M059J (cell line): ENCODE measurements at regions not wholly inside any gene's neighbourhood (a gene's known extent, or its start where the extent isn't known, plus 50 kb on each side); places are given as distances from the start of the nearest gene placed in this dataset.

ENCODE experiments used
- DNase-seq: peaks from one replicate; pipeline ENCODE4 v3.0.0-alpha.2; 2012; ENCODE audit warnings: low read depth

DNA sequence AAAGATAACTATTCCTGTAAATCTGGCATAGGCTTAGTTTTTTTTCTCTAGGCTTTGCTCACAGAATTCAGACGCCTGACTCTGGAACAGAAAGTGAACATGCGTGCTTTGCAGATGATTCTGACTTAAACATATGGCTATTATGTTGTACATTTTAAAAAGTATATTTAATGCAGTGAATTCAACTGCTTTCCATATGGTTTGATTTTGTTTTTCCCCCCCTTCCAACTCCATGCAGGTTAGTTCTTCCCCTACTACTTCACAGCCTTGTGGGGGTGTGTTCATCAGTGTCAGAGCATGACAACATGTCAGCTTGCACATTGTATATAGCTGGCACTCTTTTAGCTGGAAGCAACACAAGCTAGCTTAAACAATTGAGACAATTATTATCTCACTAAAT is 226.8 kb downstream of the TMEM167A start:
- DNase-seq, result no peak

DNA sequence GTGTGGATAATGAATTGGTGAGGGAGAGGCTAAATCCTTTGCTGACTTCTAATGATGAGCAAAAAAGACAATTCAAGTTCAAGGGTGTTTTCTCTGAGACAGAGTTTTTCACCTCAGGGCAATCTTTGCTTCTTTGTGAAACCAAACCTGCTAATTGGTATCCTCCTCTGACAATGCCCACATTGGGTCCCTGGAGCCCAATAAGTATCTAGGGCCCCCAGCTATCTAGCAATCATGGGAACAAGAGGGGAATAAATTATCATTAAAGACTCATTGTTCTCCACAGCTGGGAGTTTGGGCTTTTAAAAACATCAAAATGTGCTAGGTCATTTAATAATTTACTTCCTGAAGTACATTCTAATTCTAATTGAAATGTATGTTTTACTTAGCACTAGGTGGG is 227.3 kb downstream of the TMEM167A start:
- DNase-seq, result no peak

DNA sequence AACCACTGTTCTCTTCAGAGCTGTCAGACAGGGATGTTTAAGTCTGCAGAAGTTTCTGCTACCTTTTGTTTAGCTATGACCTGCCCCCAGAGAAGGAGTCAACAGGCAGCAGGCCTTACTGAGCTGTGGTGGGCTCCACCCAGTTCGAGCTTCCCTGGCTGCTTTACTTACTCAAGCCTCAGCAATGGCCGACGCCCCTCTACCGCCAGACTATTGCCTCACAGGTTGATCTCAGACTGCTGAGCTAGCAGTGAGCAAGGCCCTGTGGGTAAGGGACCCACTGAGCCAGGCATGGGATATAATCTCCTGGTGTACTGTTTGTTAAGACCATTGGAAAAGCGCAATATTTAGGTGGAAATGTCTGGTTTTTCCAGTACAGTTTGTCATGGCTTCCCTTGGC is 229.6 kb downstream of the TMEM167A start:
- no peak for DNase-seq

DNA sequence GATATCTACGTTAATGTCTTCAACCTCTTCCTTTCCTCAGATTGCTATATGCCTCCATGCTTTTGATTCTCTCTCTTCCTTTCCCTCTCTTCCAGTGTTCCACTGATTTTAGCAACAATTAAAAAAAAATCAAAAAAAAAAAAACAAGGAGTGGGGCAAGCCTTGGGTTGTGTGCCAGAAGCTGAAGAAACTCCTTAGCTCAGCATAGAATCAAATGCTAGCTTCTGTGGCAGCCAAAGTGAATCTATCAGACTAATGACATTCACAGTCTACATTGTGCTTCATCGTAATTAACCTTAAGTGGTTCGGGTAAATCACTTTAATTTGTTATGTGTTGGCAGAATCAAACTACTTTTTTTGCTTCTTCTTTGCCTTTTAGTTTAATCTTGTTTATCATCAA is 237.3 kb downstream of the TMEM167A start:
- no peak for DNase-seq

DNA sequence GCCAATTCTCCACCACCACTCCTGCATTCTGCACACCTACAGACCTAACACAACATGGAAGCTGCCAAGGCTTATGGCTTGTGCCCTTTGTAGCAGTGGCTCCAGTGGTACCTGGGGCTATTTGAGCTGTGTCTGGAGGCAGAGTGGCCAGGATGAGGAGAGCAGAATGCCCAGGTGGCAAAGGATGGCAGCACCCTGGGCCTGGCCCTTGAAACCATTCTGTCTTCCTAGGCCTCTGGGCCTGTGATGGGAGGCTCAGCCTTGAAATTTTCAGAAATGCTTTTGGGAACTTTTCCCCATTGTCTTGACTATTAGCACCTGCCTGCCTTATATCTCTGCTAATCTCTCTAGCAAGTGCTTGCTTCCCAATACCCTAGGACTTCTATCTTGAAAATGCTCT is 241.7 kb downstream of the TMEM167A start:
- DNase-seq, result no peak

DNA sequence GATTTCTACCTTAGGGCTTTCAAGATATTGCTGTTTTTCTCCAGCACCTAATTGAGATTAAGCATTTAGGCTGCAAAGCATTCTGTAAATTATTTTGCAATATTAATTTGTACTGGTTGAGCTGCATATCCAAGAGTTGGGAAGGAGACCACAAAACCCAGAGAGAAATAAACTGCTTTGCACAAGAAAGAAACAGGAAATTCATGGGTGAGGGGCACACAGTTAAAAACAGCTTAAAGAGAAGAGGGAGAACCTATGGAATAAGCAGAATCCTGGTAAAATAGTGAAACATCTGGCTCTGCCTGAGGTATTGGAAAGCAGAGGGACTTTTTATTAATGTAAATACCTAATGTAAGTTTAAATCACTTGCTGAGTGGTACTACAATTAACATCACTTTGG is 243.0 kb downstream of the TMEM167A start:
- no peak for DNase-seq

DNA sequence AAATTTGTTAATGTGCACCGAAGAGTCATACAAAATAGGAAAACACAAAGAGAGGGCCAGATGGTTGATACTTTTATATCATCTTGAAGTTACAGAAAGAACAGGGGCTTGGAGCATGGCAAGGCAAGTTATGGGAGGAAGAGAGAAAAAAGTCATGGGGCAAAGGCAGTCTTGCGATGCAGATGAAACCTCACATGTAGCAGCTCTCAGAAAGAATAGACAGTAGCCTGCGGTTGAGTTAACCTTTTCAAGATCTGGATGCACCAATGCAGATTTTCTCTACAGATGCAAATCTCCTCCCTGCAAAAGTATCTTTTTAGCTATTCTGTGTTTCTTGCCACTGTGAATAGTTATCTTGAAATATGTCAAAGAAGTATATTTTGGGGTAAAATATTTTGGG is 243.9 kb downstream of the TMEM167A start:
- DNase-seq, result no peak

DNA sequence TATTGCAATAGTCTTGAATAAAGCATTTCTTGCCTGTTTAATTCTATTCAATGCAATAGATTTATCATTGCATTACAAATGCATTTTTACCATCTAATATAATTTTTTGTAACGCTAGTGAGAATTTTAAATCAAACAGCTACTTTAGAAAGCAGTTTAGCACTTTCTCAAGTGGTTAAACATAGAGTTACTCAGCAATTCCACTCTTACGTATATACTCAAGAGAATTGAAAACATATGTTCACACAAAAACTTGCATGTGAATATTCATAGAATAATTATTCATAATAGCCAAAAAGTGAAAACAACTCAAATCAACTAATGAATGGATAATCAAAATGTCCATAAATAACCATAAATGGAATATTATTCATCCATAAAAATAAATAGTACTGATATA is 244.7 kb downstream of the TMEM167A start:
- DNase-seq, result no peak

DNA sequence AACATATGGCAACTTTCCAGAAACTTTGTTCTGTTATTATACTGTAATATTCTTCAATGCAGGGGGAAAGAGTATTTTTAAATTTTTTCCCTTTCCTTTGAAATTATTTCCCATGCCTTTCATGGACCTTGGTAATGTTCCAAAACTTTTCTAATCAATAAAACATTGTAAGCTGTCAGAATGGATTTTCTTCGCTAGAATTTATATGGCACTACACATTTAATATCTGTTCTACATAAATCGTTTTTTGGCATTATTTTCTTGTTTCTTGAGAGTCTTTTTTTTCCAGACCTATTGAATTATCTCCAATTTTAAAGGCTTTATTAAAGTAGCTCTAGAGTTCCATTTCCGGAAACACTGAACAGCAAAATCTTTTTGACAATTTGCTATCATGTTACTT is 249.0 kb downstream of the TMEM167A start:
- no peak for DNase-seq

DNA sequence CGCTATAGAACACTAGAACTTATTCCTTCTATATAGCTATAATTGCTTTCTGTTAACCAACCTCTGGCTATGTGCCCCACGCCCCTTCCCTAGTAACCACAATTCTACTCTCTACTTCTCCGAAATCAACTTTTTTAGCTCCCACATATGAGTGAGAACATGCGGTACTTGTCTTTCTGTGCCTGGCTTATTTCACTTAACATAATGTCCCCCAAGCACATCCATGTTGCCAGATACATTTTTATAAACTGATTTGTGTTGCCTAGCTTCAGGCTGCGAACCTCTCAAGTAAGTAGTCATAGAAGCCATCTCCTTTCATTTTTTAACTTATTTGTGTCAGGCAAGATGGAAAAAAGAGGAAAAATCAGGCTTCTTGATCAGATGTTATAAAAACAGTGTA is 249.5 kb downstream of the TMEM167A start:
- no peak for DNase-seq

DNA sequence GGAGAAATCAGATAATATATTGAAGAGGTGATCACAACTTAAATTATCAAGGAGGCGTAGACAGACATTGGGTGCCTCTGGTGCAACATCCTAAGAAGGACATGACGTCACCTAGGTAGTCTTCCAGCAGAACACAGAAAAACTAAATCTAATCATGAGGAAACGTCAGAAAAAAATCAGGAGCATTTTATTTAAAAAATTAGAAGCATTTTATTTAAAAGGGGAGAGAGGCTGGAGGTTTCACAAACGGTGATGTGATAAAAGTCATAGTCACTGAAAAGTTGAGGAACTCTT is 254.6 kb downstream of the TMEM167A start:
- no peak for DNase-seq

DNA sequence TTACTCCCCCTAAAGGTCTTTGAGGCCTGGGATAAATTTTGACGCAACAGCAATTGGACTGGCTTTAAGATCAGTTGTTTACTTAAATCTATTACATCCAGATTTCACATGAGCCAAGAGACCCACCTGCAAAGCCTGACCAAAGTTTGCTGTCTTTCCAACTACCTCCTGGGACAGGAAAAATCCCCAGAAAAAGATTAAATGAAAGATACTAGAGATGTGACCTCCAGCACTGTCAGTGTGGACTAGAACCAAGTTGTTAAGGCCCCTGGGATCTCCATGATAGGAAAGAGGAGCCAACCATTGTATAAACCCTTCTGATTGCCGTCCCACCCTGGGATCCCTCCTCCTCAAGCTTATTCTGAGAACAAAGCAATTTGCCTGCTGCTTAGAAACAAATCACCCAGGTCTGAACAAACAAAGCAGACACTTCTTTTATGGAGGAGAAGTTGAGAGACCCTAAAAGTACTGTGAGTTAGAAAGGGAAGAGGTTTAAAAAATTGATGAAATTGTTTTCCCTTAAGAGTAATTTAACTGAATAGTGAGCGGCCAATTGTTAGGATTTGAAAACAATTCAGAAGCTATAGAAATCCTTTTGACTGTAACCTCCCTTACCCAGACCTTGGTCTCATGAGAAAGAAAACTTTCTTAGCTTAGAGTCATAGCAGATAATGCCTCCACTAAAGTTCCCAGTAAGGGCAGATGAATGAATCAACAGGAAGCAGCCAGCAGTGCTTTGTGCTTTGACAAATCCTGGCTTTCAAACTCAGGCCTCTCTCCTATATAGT is 255.2 kb downstream of the TMEM167A start:
- DNase-seq, result no peak

DNA sequence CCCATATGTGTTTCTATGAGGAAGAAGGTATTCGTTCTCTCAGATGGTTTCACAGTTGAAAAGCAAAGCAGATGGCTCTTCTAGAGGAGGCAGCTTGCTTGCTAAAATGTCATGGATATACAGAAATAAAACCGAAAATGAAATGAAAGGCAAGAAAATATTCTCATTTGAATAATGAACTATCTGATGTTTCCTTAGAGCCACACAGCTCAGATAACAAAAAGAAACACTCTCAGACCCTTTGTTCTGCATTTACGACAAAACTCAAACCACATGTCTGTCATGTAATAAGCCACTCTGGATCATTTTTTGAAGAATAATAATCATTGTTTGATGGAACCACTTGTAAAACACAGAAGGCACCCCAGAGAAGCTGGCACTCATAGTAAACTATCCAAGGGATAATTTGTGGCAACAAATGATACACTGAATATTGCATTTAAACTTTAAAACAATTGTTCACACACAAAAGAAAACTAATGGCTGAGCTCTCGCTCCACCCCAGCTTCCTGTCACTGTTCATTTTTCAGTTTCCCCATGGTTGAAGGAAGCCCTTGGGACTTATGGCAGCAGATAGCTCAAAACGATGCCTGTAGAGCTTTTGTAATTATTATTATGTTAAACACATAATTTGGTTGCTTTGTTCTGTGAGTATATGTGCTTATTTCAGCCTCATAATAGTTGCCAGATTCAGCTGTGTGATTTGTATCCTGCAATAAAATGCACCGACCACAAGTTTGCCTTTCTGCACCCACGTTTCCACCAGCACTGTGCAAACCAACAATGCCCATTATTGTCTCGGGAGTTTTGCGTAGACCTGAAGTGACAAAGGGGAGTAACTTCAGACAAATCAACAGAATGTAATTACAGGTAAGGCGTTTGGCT is 256.0 kb downstream of the TMEM167A start:
- DNase-seq, result no peak

DNA sequence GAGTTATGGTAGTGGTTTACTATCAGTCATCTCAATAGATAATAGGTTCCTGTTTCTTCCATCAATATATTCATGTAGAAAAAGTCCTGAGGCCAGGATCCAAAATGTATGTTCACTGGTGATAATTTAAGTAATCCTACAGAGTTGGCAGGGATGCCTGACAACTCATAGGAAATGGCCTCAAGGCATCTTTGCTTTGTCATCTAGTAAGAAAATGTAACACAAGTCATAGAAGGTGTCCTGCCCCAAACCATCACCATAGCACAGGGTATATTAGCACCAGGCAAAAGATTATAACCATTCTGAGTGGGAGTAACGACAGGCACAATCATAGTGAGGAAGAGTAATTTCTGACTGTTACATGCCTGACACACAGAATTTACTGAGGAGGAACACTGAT is 257.0 kb downstream of the TMEM167A start:
- peak; percentile 36 for DNase-seq

DNA sequence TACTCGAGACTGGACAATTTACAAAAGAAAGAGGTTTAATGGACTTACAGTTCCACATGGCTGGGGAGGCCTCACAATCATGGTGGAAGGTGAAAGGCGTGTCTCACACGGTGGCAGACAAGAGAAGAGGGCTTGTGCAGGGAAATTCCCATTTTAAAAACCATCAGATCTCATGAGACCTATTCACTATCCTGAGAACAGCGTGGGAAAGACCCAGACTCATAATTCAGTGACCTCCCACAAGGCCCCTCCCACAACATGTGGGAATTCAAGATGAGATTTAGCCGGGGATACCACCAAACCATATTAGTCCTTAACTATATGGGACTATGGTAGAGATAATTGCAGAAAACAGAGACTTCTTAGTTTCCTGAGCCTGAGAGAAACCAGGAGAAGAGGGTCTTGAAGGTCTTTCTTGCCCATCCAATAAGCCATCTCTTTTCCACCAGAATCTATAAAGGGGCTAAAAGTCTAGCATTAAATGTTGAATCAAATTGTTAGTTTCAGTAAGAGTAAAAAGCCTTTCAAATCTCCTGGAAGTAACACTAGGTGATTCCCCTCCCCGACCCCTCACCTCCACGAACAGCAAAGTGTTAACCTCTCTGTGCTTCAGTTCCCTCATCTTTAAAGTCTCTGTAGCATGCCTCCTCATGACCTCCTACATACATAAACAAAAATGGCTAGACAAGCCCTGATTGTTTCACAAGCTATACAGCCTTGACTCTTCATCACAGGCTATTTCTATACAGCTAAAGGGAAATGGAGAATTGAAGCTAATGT is 259.1 kb downstream of the TMEM167A start:
- DNase-seq, result no peak

DNA sequence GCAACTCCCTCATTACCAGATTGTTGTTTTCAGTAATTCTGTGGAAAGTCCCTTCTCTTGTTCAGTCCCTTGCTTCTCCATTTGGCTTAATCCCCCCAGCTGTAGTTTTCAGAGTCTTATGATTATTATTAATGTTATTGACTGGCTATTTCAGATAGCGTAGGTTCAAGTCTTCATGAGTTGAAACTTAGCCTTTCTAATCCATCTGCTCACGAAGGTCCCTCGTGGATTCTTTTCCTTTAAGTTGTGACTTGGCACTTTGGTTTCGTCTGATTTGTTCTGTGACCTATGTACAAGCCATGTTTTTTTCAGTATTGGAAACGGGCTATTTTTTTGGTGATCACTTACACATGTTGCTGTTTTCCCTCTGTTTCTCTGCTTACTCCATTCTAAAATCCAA is 260.3 kb downstream of the TMEM167A start:
- no peak for DNase-seq

DNA sequence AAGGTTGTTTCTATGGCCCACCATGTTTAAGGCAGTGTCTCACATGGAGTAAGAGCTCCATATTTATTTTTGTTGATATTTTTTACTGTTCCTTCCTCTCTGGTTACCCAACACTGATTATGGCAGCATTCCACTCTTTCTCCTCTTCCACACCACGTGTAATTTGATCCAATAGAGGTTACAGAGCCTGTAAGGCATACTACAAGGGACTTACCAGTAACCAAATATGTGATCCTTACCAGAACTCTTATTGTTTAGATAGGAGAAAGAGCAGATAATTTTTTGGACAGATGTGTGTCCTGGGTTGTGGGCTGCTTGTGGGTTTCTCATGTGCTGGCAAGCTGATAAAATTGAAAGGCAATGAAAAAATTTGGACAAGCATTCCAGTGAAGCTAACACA is 261.3 kb downstream of the TMEM167A start:
- peak; percentile 40 for DNase-seq

DNA sequence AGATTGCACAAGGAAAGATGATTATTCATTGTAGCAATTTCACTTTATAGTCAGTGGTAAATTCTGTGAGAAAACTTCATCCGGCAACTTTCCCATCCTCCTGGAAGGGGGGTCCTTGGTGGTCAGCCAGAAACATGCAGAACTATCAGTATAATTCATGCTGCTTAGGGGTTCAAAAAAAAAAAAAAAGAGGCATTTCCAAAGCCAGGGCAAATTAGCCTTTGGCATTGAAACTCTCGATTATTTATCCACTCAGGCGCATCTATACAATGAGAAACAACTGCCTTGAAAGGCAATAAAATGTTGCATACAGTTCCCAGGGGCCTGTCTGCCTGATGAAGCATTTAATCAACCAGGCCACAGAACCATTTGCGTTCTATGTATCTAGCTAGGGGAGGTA is 263.3 kb downstream of the TMEM167A start:
- no peak for DNase-seq

DNA sequence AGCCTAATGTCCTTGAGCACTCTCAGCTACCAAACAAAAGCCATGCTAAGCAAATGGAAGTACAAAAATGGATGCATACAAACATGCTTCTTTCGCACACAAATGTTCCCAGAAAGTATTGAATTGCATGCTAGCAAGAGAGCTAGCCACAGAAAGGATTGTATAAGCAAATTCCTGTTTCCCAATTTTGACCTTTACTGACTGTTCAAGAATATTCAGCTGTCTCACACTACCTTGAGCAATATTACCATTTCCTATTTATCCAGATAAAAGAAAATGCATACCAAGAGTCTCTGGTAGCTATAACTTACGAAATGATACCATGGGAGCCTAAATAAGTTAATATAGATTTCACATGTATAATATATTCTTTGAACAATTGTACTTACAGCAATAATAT is 264.6 kb downstream of the TMEM167A start:
- DNase-seq, result peak; percentile 3

DNA sequence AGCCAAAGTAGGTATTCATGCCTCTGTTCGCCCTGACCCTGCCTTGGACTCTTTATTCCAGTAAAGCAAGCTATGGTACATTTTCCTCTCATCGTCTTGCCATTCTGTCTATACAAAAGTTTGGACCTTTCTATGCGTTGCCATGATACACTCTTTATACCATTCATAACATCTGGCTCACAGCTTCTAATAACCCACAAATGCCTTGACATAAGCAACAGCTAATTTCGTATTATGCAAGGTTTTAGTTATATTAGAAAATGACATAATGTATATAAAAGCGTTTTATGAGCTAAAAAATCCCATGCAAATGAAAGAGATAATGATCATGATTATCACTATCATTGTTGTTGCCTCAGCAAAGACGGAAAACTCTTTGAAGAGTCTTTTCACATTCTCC is 265.7 kb downstream of the TMEM167A start:
- no peak for DNase-seq

DNA sequence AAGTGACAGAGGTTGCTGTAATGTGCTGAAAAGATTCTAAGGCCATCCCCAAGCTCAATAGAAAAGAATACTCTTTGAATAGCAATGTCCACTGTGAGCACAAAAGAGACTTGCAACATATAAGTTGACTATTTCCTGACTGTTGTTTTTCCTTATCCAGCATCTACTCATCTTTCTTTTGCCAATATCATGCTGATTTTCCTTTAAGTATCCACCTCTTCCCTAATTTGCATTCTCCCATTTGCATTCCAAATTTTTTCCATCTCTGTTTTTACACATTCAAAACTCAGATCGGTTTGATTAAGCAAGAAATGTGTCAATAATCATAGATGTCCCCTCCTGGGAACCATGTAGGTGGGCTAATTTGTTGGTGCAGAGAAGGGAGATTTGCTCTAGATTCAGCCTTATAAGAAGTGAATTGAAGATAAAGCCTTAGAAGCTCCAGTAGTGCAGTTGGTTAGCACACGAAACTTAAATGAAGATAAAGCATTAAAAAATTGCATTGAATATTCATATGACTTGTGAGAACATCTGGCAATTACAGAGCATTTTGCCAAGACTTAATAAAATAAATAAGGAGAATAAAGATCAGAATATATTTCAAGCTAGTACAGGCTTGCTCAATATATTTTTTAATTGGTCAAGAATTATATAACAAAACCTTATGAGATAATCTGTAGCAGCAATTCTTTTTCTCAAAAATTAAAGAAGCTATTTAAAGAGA is 267.6 kb downstream of the TMEM167A start:
- DNase-seq, result no peak

DNA sequence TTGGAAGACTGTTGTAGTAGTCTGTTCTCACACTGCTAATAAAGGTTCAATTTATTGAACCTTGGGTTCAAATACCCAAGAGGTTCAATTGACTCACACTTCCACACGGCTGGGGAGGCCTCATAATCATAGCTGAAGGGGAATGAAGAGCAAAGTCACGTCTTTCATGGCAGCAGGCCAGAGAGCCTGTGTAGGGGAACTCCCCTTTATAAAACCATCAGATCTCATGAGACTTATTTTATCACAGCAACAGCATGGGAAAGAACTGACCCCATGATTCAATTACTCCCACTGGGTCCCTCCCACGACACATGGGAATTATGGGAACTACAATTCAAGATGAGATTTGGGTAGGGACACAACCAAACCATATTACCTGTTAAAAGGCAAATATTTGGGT is 268.2 kb downstream of the TMEM167A start:
- no peak for DNase-seq
